ENCODE measurements at regions not wholly inside any gene's neighbourhood (a gene's known extent, or its start where the extent isn't known, plus 50 kb on each side); places are given as distances from the start of the nearest gene placed in this dataset.

DNA sequence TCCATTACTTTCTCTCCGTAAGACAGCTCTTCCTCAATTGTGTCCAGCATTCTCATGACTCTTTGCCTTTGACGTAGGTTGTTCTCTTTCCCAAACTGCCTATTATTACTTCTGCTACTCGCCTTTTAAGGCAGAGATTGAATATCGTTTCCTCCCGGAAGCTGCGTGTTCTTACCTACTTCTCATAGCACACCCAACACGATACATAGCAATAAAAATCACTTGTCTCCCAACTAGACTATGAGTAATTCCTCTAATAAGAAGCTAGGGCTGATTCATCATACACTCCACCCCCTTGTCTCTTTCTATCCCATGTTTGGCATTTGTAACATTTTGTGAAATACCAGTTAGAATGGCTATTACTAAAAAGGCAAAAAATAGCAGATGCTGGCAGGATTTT lies 55.8 kb upstream of the SGIP1 start (continued):
- TF ChIP-seq SMAD1 (IDR thresholded peaks at IDR 0.05; ENCODE audit: low read depth, partially characterized antibody) (no peak), MEF2A (IDR thresholded peaks at IDR 0.05; ENCODE audit: insufficient read depth, low read depth, low read length) (no peak), SREBF2 (IDR thresholded peaks at IDR 0.05; ENCODE audit: low read length) (no peak), NBN (IDR thresholded peaks at IDR 0.05) (no peak), BHLHE40 (IDR thresholded peaks at IDR 0.05; ENCODE audit: borderline replicate concordance in 1 of 2, low read depth in 2 of 2, low read length in 1 of 2) (no peak), NFYA (IDR thresholded peaks at IDR 0.05; ENCODE audit: borderline replicate concordance, low read depth, low read length) (no peak)
- TF ChIP-seq, protein P1, sequence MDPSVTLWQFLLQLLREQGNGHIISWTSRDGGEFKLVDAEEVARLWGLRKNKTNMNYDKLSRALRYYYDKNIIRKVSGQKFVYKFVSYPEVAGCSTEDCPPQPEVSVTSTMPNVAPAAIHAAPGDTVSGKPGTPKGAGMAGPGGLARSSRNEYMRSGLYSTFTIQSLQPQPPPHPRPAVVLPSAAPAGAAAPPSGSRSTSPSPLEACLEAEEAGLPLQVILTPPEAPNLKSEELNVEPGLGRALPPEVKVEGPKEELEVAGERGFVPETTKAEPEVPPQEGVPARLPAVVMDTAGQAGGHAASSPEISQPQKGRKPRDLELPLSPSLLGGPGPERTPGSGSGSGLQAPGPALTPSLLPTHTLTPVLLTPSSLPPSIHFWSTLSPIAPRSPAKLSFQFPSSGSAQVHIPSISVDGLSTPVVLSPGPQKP (IDR thresholded peaks at IDR 0.05; ENCODE audit: low read depth, low read length), result no peak
- TF ChIP-seq, protein P2, sequence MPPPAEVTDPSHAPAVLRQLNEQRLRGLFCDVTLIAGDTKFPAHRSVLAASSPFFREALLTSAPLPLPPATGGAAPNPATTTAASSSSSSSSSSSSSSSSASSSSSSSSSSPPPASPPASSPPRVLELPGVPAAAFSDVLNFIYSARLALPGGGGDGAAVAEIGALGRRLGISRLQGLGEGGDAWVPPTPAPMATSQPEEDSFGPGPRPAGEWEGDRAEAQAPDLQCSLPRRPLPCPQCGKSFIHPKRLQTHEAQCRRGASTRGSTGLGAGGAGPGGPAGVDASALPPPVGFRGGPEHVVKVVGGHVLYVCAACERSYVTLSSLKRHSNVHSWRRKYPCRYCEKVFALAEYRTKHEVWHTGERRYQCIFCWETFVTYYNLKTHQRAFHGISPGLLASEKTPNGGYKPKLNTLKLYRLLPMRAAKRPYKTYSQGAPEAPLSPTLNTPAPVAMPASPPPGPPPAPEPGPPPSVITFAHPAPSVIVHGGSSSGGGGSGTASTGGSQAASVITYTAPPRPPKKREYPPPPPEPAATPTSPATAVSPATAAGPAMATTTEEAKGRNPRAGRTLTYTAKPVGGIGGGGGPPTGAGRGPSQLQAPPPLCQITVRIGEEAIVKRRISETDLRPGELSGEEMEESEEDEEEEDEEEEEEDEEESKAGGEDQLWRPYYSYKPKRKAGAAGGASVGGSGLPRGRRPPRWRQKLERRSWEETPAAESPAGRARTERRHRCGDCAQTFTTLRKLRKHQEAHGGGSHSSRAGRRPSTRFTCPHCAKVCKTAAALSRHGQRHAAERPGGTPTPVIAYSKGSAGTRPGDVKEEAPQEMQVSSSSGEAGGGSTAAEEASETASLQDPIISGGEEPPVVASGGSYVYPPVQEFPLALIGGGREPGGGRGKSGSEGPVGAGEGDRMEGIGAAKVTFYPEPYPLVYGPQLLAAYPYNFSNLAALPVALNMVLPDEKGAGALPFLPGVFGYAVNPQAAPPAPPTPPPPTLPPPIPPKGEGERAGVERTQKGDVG (CRISPR knock-in tag; IDR thresholded peaks at IDR 0.05), result no peak
- TF ChIP-seq, protein P3, sequence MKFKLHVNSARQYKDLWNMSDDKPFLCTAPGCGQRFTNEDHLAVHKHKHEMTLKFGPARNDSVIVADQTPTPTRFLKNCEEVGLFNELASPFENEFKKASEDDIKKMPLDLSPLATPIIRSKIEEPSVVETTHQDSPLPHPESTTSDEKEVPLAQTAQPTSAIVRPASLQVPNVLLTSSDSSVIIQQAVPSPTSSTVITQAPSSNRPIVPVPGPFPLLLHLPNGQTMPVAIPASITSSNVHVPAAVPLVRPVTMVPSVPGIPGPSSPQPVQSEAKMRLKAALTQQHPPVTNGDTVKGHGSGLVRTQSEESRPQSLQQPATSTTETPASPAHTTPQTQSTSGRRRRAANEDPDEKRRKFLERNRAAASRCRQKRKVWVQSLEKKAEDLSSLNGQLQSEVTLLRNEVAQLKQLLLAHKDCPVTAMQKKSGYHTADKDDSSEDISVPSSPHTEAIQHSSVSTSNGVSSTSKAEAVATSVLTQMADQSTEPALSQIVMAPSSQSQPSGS (IDR thresholded peaks at IDR 0.05; ENCODE audit: low read length), result no peak

All from GM12878 (cell line).